NCI-H2196 (cell line): ENCODE measurements at regions not wholly inside any gene's neighbourhood (a gene's known extent, or its start where the extent isn't known, plus 50 kb on each side); places are given as distances from the start of the nearest gene placed in this dataset.

Source experiments
- DNase-seq: peaks from one replicate; lab custom pipeline; 2025; ENCODE audit not compliant: unreplicated experiment; lab: John Stamatoyannopoulos, UW

GRCh38 chr6:159100395-159101182 lies 55.8 kb upstream of the TAGAP start:
- no peak for DNase-seq

- DNase-seq: no peak
These were observed 55.2 kb upstream of the TAGAP start for GRCh38 chr6:159099961-159100360.

GRCh38 chr6:159099276-159099675 lies 54.5 kb upstream of the TAGAP start:
- DNase-seq: no peak

- DNase-seq: no peak
These were observed 53.9 kb upstream of the TAGAP start for GRCh38 chr6:159098636-159099106.

GRCh38 chr6:159097256-159097655 lies 52.5 kb upstream of the TAGAP start:
- DNase-seq: no peak

- no peak for DNase-seq
These were observed 50.8 kb upstream of the TAGAP start for GRCh38 chr6:159095616-159096015.

- DNase-seq: no peak
These were observed 49.9 kb upstream of the TAGAP start for GRCh38 chr6:159094444-159095252.
